HG03066 (cell line): ENCODE measurements at regions not wholly inside any gene's neighbourhood (a gene's known extent, or its start where the extent isn't known, plus 50 kb on each side); places are given as distances from the start of the nearest gene placed in this dataset.
"Not testable (repeated sequence)": the region's sequence is repeated elsewhere in the genome, so short reads cannot be mapped to it uniquely, and the experiment has no call there.

Experiments used
- ATAC-seq: cut with Tn5 transposase; IDR thresholded peaks from one replicate; pipeline ENCODE4 v1.9.1; 2021; ENCODE audit warnings: low read depth; ENCODE audit not compliant: unreplicated experiment

GRCh38 chr17:20933040-20933439 is 109.8 kb downstream of the USP22 start:
- not testable (repeated sequence) for ATAC-seq

GRCh38 chr17:20934288-20934687 is 108.5 kb downstream of the USP22 start:
- no peak for ATAC-seq

GRCh38 chr17:20935740-20936139 is 107.1 kb downstream of the USP22 start:
- no peak for ATAC-seq

- ATAC-seq = no peak
Measured at GRCh38 chr17:20938244-20938643, 104.6 kb downstream of the USP22 start.

- no peak for ATAC-seq
Measured at GRCh38 chr17:20938988-20939615, 103.7 kb downstream of the USP22 start.

- no peak for ATAC-seq
Measured at GRCh38 chr17:20941872-20942271, 100.9 kb downstream of the USP22 start.

- no peak for ATAC-seq
Measured at GRCh38 chr17:20944014-20944865, 98.6 kb downstream of the USP22 start.

GRCh38 chr17:20947708-20948107 is 95.1 kb downstream of the USP22 start:
- not testable (repeated sequence) for ATAC-seq

GRCh38 chr17:20948984-20949777 is 93.6 kb downstream of the USP22 start:
- no peak for ATAC-seq
